Glomerular visceral epithelial cell (primary cell): ENCODE measurements at regions not wholly inside any gene's neighbourhood (a gene's known extent, or its start where the extent isn't known, plus 50 kb on each side); places are given as distances from the start of the nearest gene placed in this dataset.

Experiments used
- DNase-seq: peaks from one replicate; pipeline ENCODE4 v3.0.0-alpha.2; 2016; ENCODE audit errors: extremely low spot score

DNA sequence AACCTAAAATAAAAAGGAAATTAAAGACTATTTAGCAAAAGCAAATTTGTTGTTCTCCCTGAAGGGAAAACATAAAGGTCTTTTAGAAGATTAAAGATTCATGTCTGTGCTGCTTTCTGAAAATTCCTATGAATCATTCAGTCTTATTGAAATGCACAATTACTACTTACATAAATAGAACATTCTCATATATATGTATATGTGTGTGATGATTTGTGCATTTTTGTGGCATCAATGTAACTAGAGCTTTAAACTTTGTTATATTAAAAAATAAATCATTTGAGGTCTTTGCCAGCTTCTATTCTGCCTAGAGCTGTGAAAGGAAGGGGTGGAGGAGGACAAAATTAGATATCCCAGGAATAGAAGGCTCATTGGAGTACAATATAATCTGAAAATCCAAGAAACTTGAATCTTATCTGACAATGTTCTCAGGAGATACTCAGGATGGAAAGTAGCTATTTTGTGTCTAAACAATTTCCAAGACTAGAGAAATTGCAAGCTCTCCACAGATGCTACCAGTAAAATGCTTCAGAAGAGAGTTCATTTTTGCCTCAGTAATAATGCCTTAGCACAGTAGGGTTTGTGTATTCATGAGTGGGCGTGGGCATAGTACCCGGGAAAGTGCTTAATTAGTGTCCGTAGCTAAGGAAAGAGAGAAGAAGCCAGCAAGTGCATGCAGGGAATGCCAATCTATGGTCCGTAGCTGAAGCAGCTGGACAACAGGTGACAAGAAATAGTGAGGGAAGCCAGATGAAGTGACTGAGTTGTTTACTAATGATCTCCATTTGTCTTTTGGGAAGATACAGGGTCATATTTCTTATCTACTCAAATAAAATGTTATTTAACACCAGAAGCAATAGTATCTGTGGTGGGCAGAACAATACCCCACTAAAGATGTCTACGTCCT, 395.5 kb upstream of the NBEA start:
- DNase-seq, result no peak

DNA sequence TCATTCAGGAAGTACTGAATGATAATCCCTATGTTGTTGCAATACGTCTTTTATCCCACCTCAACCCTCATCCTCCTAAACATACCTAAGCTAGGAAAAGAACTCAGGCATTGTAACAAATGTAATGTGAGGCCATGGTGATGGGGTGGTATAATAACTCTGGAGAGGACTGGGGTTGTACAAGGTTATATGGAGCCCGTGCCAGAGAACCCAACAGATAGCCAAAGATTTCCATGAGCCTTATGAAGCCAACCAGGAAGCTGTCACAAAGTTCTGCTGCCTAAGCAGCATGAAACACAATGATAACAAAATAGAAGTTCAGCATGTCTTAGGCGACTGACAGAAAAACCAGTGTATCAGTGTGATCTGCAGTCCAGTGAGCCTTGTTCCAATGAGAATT, 394.1 kb upstream of the NBEA start:
- DNase-seq, result no peak

DNA sequence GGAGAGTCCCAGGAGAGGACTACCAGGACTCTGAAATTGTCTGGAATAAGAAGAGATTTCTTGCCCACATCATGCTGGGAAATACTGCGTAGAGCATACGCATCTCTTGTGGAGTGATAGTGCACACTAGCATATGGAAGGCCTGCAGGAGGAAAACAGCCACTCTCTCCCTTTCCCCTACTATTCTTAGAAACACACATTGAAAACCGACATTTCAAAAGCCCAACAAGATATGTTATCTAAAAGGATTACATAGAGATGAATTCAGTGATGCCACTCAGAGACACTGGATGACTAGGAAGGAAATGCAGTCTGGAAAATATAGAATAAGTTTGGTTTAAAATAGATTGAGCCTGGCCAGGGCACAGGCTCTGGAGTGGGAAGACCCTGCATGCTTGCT, 388.7 kb upstream of the NBEA start:
- DNase-seq, result no peak

DNA sequence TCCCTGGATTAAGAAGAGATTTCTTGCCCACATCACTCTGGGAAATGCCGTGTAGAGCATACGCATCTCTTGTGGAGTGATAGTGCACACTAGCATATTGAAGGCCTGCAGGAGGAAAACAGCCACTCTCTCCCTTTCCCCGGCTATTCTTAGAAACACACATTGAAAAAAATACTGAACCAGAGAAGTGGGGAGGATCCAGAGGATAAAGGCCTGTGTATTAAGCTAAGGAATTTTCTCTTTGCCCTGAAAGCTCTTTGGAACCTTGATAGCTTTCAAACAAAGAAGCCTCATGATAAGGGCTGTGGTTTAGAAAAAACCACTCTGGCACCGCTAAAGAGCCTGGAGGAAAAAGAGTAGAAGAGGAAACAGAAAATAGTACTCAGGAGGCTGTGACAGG, 386.1 kb upstream of the NBEA start:
- DNase-seq, result no peak

DNA sequence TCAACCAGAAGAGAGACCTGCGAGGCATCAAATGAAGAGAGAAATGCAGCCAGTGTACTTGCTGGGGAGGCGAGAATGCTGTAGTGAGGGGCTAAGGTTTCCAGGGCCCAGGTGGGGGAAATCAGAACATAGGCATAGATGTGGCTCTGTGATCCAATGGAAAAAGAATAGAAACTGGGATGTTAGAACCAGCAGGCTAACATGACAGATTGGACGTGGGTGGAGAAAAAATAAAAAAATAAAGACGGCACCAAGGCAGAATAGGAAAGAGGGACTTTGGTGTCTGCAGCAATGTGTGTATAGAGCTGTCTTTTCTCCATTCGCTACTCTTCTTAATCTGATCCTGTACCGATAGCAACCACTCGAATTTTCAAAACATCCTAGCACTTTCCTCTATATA, 381.0 kb upstream of the NBEA start:
- DNase-seq, result no peak

DNA sequence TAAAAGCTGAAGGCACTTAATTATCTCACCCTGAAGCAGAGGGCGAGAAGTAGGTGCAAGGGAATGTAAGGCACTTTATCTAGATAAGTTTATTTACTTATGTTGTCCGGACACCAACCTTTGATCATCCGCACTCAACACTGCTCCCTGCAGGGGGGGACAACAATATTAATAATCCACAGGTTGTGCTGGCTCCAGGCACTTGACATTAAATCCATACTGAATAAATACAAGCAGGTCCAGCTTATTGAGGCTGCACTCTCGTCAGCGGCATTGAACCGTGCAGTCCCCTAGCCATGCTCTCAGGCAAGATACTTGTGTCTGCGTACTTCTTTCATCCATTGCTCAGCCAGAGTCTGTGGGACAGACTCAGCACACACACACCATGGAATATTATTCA, 374.5 kb upstream of the NBEA start:
- DNase-seq, result no peak

DNA sequence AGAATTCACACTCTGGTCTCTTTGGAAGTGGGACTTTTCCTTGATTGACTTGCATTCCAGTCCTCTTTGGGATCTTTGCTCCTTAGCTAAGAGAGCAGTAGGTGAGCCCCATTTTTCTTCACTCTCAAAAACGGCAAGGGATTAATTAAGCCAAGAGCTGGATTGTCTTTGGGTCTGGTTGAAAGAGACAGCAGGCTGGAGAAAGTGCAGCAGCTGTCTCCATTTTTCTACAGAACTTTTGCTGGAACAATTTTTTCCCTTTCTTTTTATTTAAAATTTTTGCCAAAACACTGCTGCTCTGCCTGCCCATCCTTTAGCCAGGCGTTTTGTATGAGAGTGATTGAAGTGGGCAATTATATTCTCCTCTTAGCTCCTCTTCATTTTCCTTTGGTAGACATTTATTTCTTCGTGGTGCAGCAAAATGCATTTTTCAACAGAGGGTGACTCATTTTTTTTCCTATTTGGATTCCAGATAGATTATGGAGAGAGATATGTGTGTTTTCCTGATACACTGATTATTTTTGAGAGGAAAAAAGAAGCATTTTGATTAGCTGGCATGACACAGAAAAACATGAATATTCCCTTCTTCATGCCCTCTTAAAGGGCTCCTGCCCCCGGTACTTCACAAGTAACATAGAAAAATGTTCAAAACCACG, 371.2 kb upstream of the NBEA start:
- DNase-seq, result no peak

DNA sequence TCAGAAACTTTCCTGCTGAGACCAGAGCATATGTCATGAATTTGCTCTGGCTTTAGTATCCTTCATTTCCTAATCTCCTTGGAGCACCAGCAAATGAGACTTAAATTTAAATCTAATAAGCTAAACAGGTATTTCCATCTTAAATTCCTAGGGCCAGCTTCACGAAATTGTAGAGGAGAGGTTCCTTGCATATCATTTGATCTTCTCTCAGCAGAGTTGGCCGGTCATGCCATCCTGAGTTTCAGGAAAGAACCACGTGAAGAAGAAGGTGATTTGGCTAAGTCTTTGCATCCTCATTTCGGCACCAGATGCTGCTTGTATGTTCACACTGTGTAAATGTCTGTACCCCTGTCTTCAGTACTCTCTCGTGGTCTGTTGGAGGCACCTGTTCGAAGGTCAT, 370.4 kb upstream of the NBEA start:
- DNase-seq, result no peak

DNA sequence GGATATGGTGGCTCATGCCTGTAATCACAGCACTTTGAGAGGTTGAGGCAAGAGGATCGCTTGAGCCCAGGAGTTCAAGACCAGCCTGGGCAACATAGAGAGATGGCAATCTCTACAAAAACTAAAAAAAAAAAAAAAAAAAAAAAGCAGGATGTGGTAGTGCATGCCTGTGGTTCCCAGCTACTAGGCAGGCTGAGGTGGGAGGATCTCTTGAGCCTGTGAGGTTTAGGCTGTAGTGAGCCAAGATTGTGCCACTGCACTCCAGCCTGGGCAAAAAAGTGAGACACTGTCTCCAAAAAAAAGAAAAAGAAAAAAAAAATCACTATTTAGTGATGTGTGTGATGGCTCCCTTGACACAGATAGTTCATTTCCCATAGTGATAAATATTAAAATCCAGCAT, 365.0 kb upstream of the NBEA start:
- DNase-seq, result peak; percentile 38

DNA sequence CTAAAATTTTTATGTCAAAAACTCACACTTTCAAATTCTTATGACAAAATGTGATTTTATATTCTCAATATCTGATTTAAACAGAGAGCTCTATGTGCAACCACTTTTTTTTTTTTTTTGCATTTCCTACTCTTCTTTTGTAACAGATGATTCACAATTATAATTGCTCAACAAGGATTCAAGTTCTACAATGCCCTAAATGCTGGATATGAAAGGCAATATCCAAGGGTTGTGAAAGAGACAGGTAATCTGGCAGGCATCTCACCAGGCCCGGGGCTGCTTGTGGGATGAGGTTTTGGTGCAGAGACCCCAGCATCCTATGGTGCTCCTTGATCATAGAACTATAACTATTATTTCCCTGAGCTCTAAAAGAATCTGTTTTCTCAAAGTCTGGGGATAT, 363.6 kb upstream of the NBEA start:
- no peak for DNase-seq

DNA sequence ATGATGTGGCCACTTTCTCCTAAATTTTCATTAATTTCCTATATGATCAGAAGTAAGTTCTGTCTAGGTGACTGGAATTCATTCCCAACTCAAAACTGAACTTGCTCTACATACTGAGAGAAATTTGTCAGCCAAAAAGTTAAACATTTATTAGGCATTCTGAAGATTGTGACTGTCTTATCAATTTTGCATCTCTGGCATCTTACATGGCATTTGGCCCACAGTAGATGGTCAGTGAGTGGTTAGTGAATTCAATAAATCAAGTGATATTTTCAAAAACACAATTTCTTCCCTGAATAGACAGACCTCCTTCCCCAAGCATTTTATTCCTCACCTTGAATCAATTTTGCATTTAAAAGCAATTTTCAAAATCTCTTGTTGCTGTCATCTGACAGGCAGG, 363.2 kb upstream of the NBEA start:
- no peak for DNase-seq

DNA sequence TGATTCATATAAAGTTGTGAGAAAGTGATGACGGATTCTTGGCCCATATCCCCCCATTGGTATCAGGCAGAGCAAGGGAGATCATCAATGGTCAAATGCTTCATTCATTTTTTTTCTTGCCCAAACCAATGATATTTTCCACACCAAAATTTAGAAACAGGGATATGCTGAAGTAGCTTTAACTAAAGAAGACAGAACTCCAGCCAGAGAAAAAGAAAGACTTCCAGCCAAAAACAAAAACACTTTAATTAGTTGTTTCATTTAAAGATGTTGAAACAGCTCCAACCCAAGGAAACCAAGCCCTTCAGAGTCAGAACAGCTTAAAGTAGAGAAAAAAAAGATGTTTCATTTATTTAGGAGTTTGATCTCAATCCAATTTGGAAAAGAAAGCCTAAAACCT, 358.9 kb upstream of the NBEA start:
- DNase-seq, result no peak

DNA sequence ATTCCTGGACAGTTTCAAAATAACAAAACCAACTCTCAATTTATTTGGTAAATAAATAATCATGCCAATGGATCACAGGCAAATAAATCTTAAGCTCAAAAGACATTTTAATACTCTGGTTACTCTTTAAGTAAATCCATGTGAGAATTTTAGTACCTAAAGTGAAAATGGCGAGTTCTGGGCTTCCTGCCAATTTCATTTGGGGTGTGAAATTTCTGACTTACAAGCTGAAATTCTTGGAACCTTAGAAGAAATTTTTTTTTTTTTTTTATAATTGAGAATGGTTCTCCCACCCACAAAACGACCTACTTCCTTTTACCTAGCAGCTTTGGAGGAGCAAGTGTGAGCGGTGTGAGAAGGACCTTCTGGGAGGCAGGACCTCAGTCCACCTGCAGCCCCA, 354.5 kb upstream of the NBEA start:
- DNase-seq, result peak; percentile 41

DNA sequence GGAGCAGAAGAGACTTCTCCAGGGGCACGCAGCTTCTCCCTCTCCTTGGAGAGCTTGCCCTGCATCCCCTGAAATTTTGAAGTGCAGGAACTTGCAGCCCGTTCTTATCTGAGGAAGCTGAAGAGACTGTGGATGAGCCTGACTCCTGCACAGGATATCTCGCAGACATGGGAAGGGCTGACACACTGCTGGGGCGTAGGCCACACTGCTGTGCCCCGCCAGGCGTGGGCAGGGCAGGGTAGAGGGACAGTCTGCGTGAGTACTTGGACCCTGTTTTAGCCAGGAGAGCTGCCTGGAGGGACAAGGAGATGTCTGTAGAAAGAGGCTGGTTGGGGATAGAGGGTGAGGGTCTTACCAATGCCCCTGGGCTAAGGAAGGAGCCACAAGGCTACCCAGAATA, 353.7 kb upstream of the NBEA start:
- DNase-seq, result no peak

DNA sequence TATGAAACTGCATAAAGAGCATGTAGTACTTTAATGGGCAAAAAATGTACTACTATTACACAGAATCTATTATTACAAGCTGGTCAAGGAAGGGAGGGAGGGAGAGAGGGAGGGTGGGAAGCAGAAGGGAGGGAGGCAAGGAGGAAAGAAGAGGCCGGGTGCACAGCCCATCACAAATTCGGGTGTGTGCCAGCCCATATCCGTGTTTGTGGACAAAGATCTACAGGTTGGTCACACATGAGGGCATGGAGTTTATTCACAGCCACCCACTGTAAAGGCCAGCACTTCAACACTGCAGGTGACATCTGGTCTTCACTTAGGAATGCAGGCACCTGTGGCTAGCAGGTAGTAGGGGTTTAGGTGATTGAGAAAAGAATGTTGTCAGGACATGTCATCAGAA, 352.5 kb upstream of the NBEA start:
- no peak for DNase-seq

DNA sequence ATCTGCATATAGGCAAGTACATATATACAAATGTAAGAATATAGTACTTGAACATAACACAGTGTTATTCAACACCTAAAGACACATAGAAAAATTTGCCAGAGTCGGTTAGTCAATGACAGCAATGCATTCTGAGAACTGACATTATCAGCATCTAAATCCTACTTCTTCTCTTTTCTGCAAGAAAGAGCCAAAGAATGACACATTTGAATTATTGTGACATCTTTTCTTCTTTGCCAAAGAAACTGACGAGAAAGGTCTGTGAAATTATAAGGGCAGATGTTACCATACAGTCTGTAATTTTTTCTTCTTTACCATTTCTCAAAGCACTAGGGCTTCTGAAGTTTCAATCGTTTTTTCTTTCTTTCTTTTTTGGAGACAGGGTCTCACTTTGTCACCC, 350.9 kb upstream of the NBEA start:
- no peak for DNase-seq

DNA sequence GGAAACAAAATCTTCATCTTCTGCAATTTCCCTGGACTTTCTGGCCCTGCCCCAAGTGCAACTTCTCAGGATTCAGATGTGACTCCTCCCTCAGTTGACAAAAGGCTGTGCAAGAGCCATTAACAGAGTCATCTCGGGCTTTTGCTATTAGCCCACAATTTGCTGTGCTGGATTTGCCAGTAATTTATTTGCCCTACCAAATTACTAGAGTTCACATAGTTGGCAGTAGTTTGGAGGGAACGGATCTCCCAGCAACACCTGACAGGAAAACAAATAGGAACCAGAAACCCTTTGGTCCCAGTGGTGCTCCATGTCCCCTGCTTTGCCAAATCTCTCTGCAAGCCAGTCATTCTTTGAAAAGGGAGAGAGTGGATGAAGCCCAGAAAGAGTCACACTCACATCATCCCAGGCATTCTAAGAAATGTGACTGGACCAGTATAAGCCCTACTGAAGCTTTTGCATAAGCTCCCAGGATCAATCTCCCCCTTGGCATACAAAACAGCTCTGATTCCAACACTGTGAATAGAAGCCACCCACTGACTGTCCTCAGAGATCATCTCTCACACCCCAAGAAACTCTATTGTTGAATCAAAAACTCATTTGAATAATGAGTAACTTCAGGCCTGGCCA, 350.1 kb upstream of the NBEA start:
- no peak for DNase-seq

DNA sequence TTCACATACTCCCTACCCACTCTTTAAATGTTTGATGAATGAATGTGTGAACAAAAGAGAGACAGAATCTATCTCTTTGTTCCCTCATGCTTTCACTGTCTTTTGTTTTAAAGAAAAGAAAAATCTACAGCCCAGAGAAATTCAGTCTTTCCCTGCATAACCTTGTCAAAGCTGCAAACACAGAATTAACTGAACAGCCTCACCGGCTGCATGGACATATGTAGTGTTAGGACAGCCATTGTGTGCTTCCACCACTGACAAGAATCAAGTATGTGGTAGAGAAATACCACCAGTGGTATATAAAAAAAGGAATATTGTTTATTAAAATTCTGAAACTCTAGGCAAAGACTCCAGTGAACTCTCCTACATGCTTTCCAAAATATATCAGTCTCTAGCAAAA, 348.4 kb upstream of the NBEA start:
- no peak for DNase-seq

DNA sequence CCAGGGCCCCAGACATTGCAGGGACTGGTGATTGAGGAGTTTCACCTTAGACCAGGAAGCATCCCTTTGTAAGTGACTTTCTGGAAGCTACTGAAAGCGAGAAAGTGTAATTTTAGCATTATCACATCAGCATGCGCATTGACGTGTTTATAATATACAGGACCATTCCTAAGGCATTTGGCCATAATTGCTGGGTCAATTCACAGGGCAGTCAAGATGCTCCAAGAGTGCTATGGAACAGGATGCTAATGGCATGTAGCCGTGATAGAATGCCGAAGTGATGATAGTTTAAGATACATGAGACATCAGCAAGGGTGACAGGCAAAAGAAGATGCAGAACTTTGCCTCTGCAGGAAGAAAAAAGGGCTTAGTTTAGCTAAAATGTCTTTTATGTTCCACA, 347.6 kb upstream of the NBEA start:
- no peak for DNase-seq

DNA sequence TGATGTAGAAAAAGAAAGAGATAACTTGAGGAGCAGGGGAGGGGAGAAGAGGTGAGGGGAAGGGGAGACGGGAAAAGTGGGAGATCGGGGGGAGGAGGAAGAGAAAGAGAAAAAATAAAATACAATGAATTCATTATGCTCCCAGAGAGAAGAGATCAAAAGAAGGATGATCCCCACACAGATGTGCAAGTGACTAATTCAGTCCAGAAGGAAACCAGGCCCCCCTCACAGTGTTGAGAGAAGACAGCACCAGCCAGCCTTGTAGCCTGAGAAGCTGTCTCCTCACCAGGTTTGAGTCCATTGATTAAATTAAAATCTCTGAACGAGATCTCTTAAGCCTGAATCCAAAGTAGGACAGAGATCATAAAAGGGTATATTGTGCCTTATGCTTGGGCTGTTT, 333.7 kb upstream of the NBEA start:
- DNase-seq, result no peak

DNA sequence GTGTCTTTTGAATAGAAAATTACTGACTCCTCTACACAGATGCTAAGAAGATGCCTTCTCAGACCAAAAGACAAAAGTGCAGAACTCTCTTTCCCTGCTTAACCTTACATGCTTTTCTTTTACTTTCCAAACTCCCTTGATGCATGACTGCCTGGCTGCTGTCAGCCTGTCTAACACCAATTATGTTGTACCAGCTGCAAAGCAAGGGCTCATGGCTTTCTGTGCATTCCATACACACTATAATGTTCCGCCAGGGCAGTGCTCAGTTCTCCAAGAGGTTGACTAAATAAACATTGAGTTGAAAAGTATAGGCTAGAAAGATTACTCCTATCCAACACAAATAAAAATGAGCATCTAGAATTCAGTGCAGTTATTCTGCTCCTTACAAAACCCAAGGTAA, 330.4 kb upstream of the NBEA start:
- no peak for DNase-seq

DNA sequence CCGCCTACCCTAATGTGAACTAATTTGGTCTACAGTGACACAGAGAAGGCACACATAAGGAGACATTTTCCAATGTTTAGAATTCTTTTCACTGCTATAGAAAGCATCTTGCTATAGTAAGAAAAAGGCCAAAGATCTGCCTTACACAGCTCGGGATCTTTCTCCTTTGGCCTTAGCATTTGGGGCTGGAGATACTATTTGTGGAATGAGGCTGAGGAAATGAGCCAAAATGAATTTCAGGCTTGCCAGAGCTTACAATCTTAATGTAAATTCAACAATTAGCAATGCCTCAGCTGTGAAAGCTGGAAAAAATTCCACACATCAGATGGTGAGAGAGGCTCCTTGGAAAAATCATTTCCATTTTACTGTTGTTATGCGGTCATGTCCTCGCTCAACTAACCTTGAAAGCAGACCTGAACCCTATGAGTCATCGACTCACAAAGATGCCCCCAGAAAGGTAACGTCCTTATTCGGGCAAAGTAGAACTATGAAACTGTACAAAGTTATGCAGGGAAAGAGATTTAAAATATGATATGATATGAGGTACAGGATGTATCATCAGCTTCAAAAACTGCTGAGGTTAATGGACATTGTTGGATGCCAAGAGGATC, 324.5 kb upstream of the NBEA start:
- no peak for DNase-seq

DNA sequence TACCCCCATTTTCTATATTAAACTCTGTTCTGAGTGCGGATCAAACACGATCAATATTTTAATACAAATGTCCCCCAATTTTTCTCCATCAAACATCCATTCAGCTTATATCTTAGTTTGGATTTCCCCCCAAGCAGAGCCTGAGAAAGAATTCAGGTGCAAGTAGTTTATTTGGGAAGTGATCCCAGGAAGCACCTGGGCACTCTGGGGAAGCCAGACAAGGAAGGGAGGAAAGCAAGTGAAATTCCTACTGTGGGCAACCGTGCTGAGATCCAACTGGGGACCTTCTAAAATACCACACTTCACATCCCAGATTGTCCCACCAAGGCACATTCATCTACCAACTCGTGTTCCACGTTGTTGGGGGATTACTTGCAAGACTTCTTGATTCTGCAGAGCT, 323.4 kb upstream of the NBEA start:
- DNase-seq, result no peak
